Prostate gland (tissue), 2 donors: ENCODE measurements at regions not wholly inside any gene's neighbourhood (a gene's known extent, or its start where the extent isn't known, plus 50 kb on each side); places are given as distances from the start of the nearest gene placed in this dataset.

Experiments used
- CTCF ChIP-seq, 4 experiments: fragments of 200-600 bp in 2 of 4; fragments of 450-650 bp in 2 of 4; sonication (generic) in 2 of 4; IDR thresholded peaks; 1 replicate in 3 of 4; 2 replicates in 1 of 4; pipeline ENCODE4 v1.5.1; 2016 to 2019; ENCODE audit warnings: antibody characterized with exemption in 4 of 4, mild to moderate bottlenecking in 2 of 4, moderate library complexity in 2 of 4
- POLR2A ChIP-seq: fragments of 450-650 bp; IDR thresholded peaks from one replicate; pipeline ENCODE4 v1.6.1; 2016; ENCODE audit warnings: antibody characterized with exemption, mild to moderate bottlenecking

DNA sequence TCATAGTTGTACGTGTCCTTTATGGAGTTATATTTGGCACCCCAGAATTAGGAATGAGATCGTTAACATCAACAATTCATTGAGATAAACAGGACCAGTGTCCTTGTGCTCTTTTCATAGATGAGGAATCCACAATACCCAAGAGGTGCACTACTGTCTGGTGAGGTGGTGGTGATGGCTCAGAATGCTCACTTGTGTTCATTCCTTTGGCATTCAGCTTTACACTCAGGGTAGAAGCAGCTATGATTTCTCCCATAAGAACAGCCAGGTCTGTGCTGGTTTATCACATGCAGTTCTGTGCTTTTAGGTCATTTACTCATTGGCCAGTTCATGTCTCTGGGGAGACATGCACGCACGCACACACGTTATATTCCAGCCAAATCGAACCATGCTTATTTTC, 167.2 kb downstream of the FAT3 start:
- TF ChIP-seq CTCF (IDR thresholded peaks at IDR 0.05) (no peak), POLR2A (no peak)
